HepG2 (cell line): ENCODE measurements at regions not wholly inside any gene's neighbourhood (a gene's known extent, or its start where the extent isn't known, plus 50 kb on each side); places are given as distances from the start of the nearest gene placed in this dataset.
"Not testable (repeated sequence)": the region's sequence is repeated elsewhere in the genome, so short reads cannot be mapped to it uniquely, and the experiment has no call there.

ENCODE experiments used
- CTCF ChIP-seq: sonication (generic); formaldehyde crosslinking; IDR thresholded peaks from 2 replicates; pipeline ENCODE4 v1.5.0; 2020; ENCODE audit warnings: mild to moderate bottlenecking, missing genetic modification reagents, moderate library complexity
- EP300 ChIP-seq, 3 experiments: sonication (generic) in 1 of 3; formaldehyde crosslinking in 1 of 3; IDR thresholded peaks; 2 replicates each; pipeline versions ENCODE4 v1.5.1 to v1.6.1; 2011 to 2020; ENCODE audit warnings: low read depth in 2 of 3, low read length in 2 of 3, borderline replicate concordance in 1 of 3, improper control_type of control experiment in 1 of 3, mild to moderate bottlenecking in 1 of 3, missing genetic modification reagents in 1 of 3, moderate library complexity in 1 of 3
- FOXK1 ChIP-seq: sonication (generic); formaldehyde crosslinking; IDR thresholded peaks from 2 replicates; pipeline ENCODE4 v1.4.0; 2020; ENCODE audit warnings: low read depth, missing genetic modification reagents, borderline replicate concordance
- FOXK2 ChIP-seq: fragments of 450-650 bp; IDR thresholded peaks from 2 replicates; pipeline ENCODE4 v1.6.1; 2016
- PHF20 ChIP-seq: sonication (generic); formaldehyde crosslinking; IDR thresholded peaks from 2 replicates; pipeline ENCODE4 v1.5.0; 2020; ENCODE audit warnings: mild to moderate bottlenecking, missing genetic modification reagents
- REPIN1 ChIP-seq: sonication (generic); formaldehyde crosslinking; IDR thresholded peaks from 2 replicates; pipeline ENCODE4 v1.8.0; 2022; ENCODE audit warnings: missing genetic modification reagents, low read depth, mild to moderate bottlenecking, borderline replicate concordance
- SRSF9 ChIP-seq: fragments of 200-400 bp; formaldehyde crosslinking; IDR thresholded peaks from 2 replicates; pipeline ENCODE4 v1.6.1; 2018; ENCODE audit warnings: borderline replicate concordance, mild to moderate bottlenecking, low read depth, low read length; ENCODE audit not compliant: insufficient read depth, poor library complexity, severe bottlenecking
- TAF1 ChIP-seq: sonication (generic); formaldehyde crosslinking; IDR thresholded peaks from 2 replicates; pipeline ENCODE4 v1.4.0; 2020; ENCODE audit warnings: missing genetic modification reagents
- ZBTB40 ChIP-seq, 2 experiments: fragments of 450-650 bp in 1 of 2; sonication (generic) in 1 of 2; formaldehyde crosslinking in 1 of 2; IDR thresholded peaks; 2 replicates each; pipeline versions ENCODE4 v1.6.1 to v1.8.0; 2016 to 2022; ENCODE audit warnings: antibody characterized with exemption in 1 of 2, mild to moderate bottlenecking in 1 of 2, missing genetic modification reagents in 1 of 2
- ZNF530 ChIP-seq: sonication (generic); formaldehyde crosslinking; IDR thresholded peaks from 2 replicates; pipeline ENCODE4 v1.5.0; 2020; ENCODE audit warnings: low read depth, mild to moderate bottlenecking, missing genetic modification reagents
- ZNF639 ChIP-seq: conservative IDR thresholded peaks from 2 replicates; pipeline ENCODE4 v1.6.1; 2018; ENCODE audit warnings: missing genetic modification reagents

- TF ChIP-seq CTCF (CRISPR knock-in tag); FOXK2; PHF20 (CRISPR knock-in tag); ZNF639 (CRISPR knock-in tag); ZBTB40 (IDR thresholded peaks at IDR 0.05); ZBTB40 (CRISPR knock-in tag; IDR thresholded peaks at IDR 0.05); REPIN1 (CRISPR knock-in tag); FOXK1; TAF1 (CRISPR knock-in tag); SRSF9; EP300 (IDR thresholded peaks at IDR 0.05; ENCODE audit: low read depth in 2 of 2, low read length in 2 of 2); EP300 (CRISPR knock-in tag; IDR thresholded peaks at IDR 0.05; ENCODE audit: borderline replicate concordance); ZNF530 (CRISPR knock-in tag): not testable (repeated sequence)
These were observed 93.4 kb downstream of the ARHGAP11B start for GRCh38 chr15:30719363-30719762.
